ENCODE measurements at regions not wholly inside any gene's neighbourhood (a gene's known extent, or its start where the extent isn't known, plus 50 kb on each side); places are given as distances from the start of the nearest gene placed in this dataset.

DNA sequence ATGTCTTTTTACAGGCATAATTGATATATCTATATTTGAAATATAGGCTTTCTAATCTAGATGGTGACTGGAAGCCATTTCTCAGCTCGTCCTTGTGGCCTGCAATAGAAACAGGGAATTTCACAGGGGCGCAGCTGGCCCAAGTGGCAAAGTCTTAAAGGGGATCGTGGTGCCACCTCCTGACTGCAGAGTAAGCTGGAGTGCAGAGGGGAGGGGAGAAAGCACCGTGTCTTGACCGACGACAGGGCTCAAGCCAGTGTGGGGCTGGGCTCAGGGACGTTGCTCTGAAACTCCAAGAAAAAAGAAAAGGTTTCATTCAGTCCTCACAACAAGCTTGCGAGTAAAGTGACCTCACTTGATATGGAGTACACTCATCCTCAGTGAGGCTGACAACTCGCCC, 255.1 kb downstream of the DCDC2C start:
- DNase-seq (no peak), ATAC-seq (no peak)
- intact Hi-C loops (cut with micrococcal nuclease) = no loop called here

DNA sequence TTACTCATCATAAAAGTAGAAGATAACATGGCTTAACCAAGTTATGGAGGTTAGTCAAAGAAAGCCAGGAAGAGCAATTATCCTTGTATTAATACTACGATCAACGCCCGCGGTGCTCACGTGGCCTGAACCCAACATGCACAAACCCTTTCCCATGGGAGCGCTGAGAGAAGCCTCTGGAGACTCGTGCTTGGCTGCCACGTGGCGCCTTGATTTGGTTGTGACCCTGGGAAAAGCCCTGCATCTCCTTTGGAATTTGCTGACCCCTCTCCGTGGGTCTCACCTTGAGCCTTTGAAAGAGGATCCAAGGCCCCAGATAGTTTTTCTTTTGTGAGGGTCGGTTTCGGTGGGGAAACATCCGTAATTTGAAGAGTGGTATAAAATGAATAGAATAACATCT, 255.6 kb downstream of the DCDC2C start:
- DNase-seq (no peak), ATAC-seq (no peak)
- intact Hi-C loops (cut with micrococcal nuclease) = no loop called here

DNA sequence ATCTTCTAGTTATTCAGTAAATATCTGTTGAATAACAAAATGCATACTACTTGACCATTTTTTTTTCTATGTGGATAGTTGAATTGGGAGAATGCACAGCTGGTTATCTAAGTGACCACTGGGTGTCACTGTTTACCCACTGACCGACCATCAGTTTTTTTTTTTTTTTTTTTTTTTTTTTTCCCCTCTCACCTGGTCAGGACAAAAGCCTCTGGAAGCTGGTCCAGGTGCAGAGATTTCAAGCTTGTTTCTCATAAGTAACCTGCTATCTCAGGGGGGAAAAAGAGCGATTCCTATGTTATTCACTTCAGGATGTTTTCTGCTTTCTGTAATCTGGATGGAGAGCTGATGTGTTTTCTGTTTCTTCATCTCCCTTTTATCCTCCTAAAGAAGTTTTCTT, 256.0 kb downstream of the DCDC2C start:
- intact Hi-C loops (cut with micrococcal nuclease) = no loop called here
- DNase-seq = no peak
- no peak for ATAC-seq

DNA sequence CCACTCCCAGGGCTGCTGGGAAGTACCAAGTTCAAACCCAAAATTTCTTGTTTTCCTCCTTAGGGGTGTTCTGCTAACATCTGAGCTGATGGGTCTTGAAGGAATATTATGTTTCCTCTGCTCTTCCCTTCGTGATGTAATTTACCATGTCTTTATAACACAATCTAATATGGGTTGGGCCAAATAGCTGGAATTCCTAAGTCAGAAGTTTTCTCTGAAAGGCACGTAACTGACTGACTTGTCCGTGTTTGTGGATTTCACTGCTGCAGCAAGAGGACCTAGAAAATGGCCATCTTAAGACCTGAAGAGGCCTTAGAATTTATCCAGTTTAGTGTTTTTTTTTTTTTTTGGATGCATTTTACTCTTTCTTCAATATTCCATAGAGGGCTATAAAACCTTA, 256.7 kb downstream of the DCDC2C start:
- intact Hi-C loops (cut with micrococcal nuclease) = no loop called here
- DNase-seq (no peak), ATAC-seq (no peak)

DNA sequence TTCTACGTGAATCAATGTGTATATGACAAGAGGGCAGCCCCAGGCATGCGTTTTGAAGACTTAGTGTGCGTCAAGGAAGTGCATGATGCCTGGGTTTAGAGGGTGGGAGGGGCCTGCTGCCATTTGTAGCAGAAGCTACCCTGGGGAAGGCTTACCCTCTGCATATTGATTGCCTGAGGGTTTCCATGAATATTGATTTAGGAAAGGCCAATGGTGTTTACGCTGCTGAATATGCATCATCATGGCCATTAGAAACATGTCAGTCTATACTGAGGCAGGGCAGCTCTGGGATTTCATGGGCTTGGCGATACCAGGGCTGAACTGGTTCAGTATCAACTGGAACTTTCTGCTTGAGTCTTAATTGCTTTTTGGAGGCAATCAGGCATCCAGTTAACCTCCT, 259.3 kb downstream of the DCDC2C start:
- DNase-seq = no peak
- intact Hi-C loops (cut with micrococcal nuclease) = no loop called here

DNA sequence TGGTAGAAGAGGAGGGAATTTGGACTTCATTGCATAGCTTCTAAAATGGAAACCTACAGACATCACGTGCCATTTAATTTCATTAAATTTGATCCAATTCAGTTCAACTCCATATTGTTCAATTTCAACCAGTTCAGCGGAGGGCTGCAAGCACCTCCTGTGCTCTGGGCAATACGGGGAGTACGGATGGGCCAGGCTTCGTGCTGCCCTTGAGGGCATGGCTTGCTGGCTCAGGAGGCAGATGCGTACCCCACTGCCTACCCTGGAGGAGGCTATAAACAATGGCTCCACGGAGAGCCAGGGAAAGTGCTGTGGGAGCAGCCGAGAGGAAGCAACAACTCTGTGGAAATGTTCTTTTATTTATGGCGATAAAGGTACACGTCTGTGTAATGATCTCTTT, 261.8 kb downstream of the DCDC2C start:
- no peak for DNase-seq
- ATAC-seq = no peak
- intact Hi-C loops (cut with micrococcal nuclease) = no loop called here

More for the DNA sequence above, 259.3 kb downstream of the DCDC2C start:
- no peak for ATAC-seq

DNA sequence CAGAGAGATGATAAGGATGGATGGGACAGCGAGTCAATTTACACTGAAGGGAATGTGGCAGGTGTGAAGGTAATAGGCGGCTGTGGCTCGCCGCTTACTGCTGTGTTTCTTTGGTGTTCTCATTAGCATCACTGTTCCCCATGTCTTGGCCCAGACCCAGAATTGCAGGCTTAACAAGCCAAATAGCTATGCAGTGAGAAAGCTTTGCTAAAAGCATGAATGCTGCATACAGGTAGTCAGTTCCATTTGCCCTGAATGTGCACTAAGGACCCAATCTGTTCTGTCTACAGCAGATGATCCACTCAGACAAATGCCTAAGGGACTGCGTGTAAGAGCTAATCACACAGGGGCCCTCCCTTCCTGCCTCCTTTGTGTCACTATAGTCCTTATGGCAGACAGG, 262.6 kb downstream of the DCDC2C start:
- no peak for ATAC-seq
- intact Hi-C loops (cut with micrococcal nuclease) = no loop called here
- DNase-seq = no peak

DNA sequence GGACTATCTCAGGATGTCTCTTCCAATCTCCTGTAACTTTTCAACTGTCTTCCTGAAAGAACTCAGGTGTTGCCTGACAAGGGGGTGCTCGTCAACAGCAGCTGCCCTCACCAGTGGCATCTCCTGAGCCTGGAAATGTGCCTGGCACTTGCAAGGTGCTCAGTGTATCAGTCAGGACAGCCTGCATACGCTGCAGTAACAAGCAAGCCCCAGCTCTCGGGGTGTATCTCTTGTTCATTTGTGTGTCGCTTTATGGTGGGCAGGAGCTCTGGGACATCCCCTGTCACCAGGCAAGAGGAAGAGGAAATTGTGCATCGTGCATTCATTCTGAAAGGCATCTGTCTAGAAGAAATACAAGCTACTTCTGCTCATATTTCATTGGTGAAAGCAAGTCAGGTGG, 263.1 kb downstream of the DCDC2C start:
- ATAC-seq (no peak), DNase-seq (no peak)
- intact Hi-C loops (cut with micrococcal nuclease) = no loop called here

DNA sequence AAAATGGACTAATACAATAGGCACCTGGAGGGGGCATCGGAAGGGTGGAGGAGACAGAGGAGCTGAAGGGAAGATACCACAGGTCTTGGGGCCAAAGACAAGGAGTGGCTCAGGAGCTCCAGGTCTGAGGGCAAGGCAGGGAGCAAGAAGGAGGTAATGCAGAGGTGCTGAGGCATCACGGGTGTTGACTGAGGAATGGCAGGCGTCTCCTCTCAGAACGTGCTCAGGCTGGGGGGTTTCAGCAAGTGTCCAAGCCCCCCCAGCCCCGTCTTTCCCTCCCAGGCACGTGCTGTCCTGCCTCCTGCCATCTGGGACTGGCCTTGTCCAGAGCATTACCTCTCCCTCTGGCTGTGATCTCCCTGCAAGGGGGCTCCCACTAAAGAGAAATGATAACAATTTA, 265.4 kb downstream of the DCDC2C start:
- no peak for ATAC-seq
- no peak for DNase-seq
- intact Hi-C loops (cut with micrococcal nuclease) = no loop called here

DNA sequence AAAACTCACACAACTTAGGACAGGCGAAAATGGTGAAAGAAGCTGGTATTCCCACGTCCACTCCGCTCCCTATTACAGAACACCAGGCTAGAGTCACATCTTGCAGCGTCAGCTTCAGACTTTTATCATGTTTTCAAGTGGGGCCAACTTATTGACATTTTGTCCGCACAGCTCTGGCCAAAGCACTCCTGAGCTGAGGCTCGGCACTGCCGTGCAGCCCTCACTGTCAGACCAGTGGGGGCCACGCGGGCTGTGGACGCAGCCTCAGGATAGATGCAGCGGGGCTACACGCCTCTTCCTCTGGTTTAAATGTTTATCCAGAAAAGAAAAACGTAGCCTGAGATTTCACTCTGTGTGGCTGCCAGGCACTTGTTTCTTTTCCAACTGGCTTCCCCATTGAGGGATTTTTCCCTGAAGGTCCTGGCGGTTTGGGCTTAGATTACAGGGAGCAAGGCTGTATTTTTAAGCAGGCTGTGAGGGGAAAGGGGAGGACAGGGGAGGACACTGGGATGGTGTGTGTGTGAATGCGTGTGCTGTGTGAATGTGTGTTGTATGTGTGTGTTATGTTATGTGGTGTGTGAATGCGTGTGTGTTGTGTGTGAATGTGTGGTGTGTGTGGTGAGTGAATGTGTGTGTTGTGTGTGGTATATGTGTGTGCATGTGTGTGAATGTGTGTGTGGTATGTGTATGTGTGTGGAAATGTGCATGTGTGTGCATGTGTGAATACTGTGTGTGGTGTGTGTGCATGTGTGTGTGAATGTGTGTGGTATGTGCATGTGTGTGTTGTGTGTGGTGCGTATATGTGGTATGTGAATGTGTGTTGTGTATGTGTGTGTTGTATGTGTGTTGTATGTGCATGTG, 267.6 kb downstream of the DCDC2C start:
- no peak for ATAC-seq
- intact Hi-C loops (cut with micrococcal nuclease) = no loop called here

DNA sequence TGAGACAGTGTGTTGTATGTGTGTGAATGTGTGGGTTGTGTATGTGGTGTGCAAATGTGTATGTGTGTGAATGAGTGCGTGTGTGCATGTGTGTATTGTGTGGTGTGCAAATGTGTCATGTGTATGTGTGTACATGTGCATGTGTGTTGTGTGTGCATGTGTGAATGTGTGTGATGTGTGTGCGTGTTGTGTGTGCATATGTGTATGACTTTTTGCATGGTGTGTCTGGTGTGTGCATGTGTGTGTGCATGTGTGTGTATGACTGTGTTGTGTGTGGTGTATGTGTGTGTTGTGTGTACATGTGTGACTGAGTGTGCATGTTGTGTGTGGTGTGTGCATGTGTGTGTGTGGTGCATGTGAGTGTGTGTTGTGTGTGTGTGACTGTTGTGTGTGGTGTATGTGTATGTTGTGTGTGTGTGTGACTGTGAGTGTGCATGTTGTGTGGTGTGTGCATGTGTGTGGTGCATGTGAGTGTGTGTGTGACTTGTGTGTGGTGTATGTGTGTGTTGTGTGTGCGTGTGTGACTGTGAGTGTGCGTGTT, 268.3 kb downstream of the DCDC2C start:
- ATAC-seq (no peak), DNase-seq (no peak)
- intact Hi-C loops (cut with micrococcal nuclease) = no loop called here

More for the DNA sequence above, 267.6 kb downstream of the DCDC2C start:
- no peak for DNase-seq

DNA sequence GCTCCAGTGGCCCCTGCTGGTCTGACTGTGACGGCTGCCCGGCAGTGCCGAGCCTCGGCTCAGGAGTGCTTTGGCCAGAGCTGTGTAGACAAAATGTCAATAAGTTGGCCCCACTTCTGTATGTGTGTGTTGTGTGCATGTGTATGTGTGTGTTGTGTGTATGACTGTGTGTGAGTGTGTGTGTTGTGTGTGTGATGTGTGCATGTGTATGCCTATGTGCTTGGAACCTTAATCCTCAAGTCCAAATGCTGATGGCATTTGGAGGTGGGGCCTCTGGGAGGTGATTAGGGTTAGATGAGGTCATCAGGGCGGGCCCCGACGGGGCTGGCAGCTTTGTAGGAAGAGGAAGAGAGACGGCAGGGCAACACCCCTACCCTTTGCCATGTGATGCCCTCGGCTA, 269.0 kb downstream of the DCDC2C start:
- ATAC-seq (no peak), DNase-seq (no peak)
- intact Hi-C loops (cut with micrococcal nuclease) = no loop called here

DNA sequence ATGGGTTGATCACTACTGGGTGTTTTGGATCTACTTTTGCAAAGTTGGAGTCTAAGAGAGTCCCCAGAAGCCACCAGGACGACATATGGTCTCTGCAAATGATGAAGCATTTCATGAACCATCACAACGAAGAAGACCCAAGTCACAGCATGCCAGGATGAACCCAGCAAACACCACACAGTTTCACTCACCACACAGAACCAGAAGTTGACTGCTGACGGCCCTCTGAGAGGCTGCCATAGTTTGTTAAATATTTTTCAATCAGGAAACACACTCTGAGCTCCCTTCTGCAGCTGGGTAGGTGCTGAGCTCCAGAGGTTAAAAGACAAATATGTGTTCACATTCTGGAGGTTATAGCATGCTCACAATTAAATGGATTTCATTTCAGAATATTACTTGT, 271.4 kb downstream of the DCDC2C start:
- DNase-seq (no peak), ATAC-seq (no peak)
- intact Hi-C loops (cut with micrococcal nuclease) = no loop called here

DNA sequence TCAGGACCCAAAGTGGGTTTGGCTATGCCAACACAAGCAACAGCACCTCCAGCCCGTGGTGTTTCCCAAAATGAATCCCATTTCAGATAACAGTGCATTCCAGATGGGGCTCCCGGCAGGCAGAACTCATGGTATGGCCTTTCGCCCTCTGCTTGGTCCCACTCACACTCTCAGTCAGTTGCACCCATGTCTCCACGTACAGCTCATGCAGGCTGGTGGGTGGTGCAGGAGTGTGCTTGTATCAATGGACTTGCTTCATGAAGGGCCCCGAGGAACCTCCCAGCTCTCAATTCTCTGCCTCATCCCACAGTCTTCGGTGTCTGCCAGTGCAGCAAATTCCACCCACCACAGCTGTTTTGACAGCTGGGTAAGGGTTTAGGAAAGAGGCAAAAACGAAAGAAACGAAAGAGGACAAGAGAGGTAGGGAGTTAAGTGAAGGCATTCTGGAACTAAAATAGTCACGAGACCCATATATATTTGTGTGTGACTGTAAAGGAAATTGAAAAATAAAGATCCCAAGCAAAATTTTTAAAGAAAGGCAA, 278.1 kb downstream of the DCDC2C start:
- DNase-seq (no peak), ATAC-seq (no peak)
- intact Hi-C loops (cut with micrococcal nuclease) = no loop called here

DNA sequence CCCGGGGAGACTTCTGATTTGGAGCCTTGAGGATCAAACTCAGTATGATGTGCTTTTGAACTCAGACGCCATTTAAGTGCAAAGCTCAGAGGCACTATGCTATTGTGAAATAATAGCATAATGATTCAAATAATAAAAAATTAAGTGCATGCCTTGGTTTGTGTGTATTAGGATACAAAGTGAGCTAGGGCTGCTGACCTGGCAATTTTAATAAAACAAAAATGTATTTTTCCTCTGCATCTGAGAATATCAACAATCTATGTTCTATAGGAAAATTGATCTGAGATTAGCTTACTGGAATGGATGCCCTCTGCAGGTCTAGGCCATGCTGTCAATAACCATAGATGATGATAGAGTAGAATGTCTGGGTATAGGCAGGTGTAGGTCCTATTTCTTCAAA, 278.8 kb downstream of the DCDC2C start:
- ATAC-seq (no peak), DNase-seq (no peak)
- intact Hi-C loops (cut with micrococcal nuclease) = no loop called here

DNA sequence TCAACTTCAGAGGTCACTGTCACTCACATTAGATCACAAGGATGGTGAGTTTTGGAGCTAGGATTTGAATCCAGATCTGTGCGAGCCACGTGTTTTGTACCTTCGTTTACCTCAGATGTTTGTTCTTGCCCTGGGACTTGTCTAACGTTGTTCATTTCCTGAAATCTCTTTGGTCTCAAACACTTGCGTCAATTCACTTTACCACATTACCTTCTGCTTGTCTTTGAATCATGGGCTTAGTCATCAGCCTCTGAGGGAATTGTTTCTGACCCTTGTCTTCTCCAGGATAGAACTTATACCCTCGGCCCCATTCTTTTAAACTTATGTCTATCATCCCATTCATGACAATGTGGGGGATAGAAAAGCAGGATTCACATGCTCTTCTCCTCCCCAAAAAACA, 282.7 kb downstream of the DCDC2C start:
- no peak for DNase-seq
- intact Hi-C loops (cut with micrococcal nuclease) = no loop called here
- ATAC-seq = no peak

DNA sequence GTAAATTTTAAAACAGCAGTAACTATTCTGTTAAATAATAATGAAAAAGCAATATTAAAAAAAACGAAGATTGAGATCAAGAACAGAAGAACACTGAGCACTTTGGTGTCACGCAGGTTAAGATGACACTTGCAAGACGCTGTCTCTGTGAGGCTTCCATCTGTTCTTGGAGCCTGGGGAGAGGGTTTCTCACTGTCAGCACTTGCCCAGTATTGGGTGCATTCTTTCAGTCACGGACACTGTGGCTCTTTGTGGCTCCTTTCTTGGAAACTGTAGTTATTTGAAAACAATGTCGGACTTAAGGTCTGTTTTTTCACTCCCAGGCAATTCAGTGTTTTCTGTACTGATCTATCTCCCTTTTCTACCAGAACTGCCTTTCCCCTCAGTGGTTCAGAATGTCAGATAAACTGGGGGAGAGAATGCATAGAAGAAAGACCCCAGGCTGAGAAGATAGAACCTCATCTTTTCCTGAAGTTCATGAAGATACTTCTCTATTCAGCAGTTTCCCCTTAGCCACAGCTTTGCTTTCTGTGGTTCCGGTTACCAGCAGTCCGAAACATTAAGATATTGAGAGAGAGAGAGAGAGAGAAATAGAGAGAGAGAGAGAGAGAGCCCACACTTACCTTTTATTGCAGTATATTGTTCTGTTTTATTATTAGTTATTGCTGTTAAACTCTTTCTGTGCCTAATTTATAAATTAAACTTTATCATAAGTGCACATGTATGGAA, 283.3 kb downstream of the DCDC2C start:
- intact Hi-C loops (cut with micrococcal nuclease) = no loop called here
- no peak for DNase-seq
- no peak for ATAC-seq

DNA sequence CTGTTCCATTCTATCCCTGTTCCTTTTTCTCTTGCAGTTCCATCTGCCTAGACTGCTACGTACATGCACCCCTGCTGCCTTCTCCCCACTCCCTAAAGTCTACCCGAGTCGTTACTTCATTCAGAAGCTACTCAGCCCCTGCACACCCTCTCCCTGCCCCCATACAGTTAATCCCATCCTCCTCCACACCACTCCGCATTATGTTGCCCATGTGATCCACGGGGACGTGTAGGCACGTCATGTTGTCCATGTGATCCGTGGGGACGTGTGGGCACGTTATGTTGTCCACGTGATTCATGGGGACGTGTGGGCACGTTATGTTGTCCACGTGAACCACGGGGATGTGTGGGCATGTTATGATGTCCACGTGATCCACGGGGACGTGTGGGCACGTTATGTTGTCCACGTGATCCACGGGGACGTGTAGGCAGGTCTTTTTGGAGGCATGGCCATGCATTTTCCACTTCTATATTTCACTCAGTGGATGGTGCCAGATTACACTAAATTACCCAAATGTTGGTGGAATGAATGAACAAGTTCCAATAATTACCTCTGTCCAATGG, 299.5 kb downstream of the DCDC2C start:
- intact Hi-C loops (cut with micrococcal nuclease) = no loop called here
- DNase-seq (no peak), ATAC-seq (no peak)

DNA sequence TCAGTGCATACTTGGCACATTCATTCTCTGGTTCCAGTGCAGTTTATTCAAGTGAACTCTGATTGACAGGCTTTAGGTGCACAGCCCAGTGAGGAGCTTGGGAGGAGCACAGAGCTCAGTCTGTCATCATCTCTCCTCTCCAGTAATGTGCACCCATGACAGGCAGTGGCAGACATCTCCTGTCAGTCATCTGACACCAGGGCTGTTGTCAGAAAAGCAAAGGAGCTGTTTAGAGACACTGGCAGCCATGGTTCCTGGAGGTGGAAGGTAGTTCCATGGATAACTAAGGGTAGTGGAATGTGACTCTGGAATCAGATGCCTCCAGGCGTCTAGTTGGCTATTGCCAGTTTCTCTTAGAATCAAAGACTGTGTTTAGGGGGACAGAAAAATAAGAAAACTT, 308.8 kb downstream of the DCDC2C start:
- intact Hi-C loops (cut with micrococcal nuclease) = no loop called here
- no peak for ATAC-seq
- no peak for DNase-seq

DNA sequence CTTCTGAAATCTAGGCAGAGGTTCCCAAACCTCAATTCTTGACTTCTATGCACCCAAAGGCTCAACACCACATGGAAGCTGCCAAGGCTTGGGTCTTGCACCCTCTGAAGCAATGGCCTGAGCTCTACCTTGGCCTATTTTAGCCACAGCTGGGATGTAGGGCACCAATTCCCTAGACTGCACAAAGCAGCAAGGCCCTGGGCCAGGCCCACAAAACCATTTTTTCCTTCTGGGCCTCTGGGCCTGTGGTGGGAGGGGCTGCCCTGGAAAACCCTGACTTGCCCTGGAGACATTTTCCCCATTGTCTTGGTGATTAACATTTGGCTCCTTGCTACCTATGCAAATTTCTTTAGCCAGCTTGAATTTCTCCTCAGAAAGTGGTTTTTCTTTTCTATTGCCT, 315.2 kb downstream of the DCDC2C start:
- DNase-seq (no peak), ATAC-seq (no peak)
- intact Hi-C loops (cut with micrococcal nuclease) = no loop called here

All from left ventricle myocardium superior (tissue), 1 donor.